SK-N-MC (cell line): ENCODE measurements at regions not wholly inside any gene's neighbourhood (a gene's known extent, or its start where the extent isn't known, plus 50 kb on each side); places are given as distances from the start of the nearest gene placed in this dataset.
"Not testable (repeated sequence)": the region's sequence is repeated elsewhere in the genome, so short reads cannot be mapped to it uniquely, and the experiment has no call there.

Experiments
- DNase-seq: peaks from one replicate; pipeline ENCODE4 v3.0.0-alpha.2; 2011; ENCODE audit warnings: low read depth, low spot score
- H3K27ac ChIP-seq: fragments of 200-600 bp; sonication (generic); 2 replicates; pipeline ENCODE4 v1.5.1; 2016; ENCODE audit warnings: mixed run types
- H3K36me3 ChIP-seq: fragments of 200-600 bp; sonication (generic); 2 replicates; pipeline ENCODE4 v1.6.1; 2017; ENCODE audit warnings: antibody characterized with exemption, low read length, mixed read lengths; ENCODE audit not compliant: insufficient read depth
- H3K4me3 ChIP-seq: fragments of 200-600 bp; sonication (generic); 2 replicates; pipeline ENCODE4 v1.5.1; 2016
- H3K9ac ChIP-seq: fragments of 200-600 bp; sonication (generic); 2 replicates; pipeline ENCODE4 v1.8.0; 2017; ENCODE audit warnings: mixed run types, mixed read lengths; ENCODE audit not compliant: insufficient read length
- H3K9me3 ChIP-seq: fragments of 200-600 bp; sonication (generic); 2 replicates; pipeline ENCODE4 v1.6.1; 2017; ENCODE audit warnings: low read depth, mild to moderate bottlenecking, antibody characterized with exemption, low read length, moderate library complexity, mixed read lengths
- EZH2 ChIP-seq: fragments of 200-600 bp; sonication (generic); IDR thresholded peaks from one replicate; pipeline ENCODE4 v1.6.1; 2017; ENCODE audit warnings: antibody characterized with exemption
- FOXP2 ChIP-seq: optimal IDR thresholded peaks from 2 replicates; pipeline ENCODE3; 2011; ENCODE audit warnings: mild to moderate bottlenecking, moderate library complexity; ENCODE audit not compliant: insufficient read depth; ENCODE audit errors: extremely low read length, control extremely low read depth
- POLR2AphosphoS5 ChIP-seq: IDR thresholded peaks from 2 replicates; pipeline ENCODE4 v1.6.1; 2012; ENCODE audit warnings: mild to moderate bottlenecking, low read depth, low read length, borderline replicate concordance

- Histone ChIP-seq H3K9me3 (peaks cover 5% of the 10 kb centered on the region; the same call in 1 of the 2 replicates), H3K36me3 (no peaks in the 10 kb centered on the region), H3K9ac (no peak overlapping the region), H3K27ac (no peak overlapping the region), H3K4me3 (no peak overlapping the region)
- TF ChIP-seq POLR2AphosphoS5 (no peak), FOXP2 (no peak), EZH2 (no peak)
- no peak for DNase-seq
These were observed 112.0 kb upstream of the WSB1 start for GRCh38 chr17:27181935-27182334.

- DNase-seq, H3K9me3 ChIP-seq, H3K36me3 ChIP-seq, H3K4me3 ChIP-seq, H3K27ac ChIP-seq, H3K9ac ChIP-seq: not testable (repeated sequence)
These were observed 96.4 kb upstream of the WSB1 start for GRCh38 chr17:27197505-27197904.

DNA sequence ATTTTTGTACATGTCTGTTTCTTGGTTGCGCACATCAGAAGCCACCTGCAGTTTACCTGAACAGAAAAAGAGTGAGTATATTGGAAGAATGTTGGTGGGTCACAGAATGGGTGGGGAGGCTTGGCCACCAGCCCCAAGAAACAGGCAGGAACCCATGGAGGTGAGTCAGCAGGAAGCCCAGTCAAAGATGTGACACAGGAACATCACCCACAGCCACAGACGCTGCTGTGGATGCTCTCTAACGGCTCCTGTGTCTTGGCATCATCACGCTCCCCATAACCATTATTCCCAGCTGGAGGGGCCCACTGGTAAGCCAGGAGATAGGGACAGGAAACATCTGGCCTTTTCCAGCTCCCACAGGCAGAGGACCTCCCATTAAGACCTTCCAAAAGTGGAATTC, 94.0 kb upstream of the WSB1 start:
- DNase-seq, result no peak
- Histone ChIP-seq H3K9ac (no peak overlapping the region), H3K36me3 (no peaks in the 10 kb centered on the region), H3K27ac (no peak overlapping the region), H3K9me3 (no peaks in the 10 kb centered on the region), H3K4me3 (no peak overlapping the region)
- TF ChIP-seq POLR2AphosphoS5 (no peak), FOXP2 (no peak), EZH2 (no peak)

- Histone ChIP-seq H3K36me3 (no peaks in the 10 kb centered on the region), H3K9ac (no peak overlapping the region), H3K9me3 (no peaks in the 10 kb centered on the region), H3K27ac (no peak overlapping the region), H3K4me3 (no peak overlapping the region)
- TF ChIP-seq FOXP2 (no peak), POLR2AphosphoS5 (no peak), EZH2 (no peak)
- no peak for DNase-seq
These were observed 93.4 kb upstream of the WSB1 start for GRCh38 chr17:27200476-27200875.

DNA sequence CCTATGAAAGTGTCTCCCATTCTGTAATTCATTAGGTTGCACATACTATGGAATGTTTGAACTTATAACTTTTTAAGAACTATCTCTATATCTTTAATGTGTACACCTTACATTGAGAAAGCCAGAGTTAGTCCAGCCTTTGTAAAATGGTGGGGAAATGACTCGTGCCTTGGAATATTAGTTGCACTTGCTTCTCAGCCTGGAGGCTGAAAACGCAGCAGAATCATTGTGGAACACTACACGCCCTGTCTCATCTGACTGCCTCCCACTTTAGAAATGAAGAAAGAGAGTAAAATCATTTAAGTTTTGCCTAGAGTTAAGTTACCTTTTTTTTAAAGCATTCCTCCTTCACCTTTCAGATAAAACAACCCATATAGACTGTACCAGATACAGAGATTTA, 90.7 kb upstream of the WSB1 start:
- H3K27ac ChIP-seq, result no peak overlapping the region
- no peak overlapping the region for H3K4me3 ChIP-seq
- no peak for DNase-seq
- no peaks in the 10 kb centered on the region for H3K9me3 ChIP-seq
- no peaks in the 10 kb centered on the region for H3K36me3 ChIP-seq
- no peak overlapping the region for H3K9ac ChIP-seq
- TF ChIP-seq POLR2AphosphoS5 (no peak), FOXP2 (no peak), EZH2 (no peak)

DNA sequence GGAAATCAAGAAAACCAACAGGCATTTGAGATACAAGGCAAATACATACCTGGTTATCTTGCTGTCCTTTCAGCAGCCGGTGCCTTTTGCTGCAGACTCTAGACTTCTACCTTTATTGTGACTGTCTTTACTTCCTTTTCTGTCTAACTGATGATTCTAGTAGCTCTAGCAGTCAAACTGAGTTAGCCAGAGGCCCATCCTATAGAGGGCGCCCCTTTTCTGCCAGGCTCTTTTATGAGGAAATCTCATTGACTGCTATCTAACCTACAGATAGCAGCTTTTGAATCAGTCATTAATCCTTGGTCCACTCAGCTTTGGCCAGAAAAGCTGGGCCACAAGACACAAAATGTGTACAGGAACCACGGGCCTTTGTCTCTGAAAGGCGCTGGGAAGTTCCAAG, 87.5 kb upstream of the WSB1 start:
- DNase-seq, result no peak
- TF ChIP-seq EZH2 (no peak), FOXP2 (no peak), POLR2AphosphoS5 (no peak)
- no peak overlapping the region for H3K27ac ChIP-seq
- no peak overlapping the region for H3K9ac ChIP-seq
- H3K4me3 ChIP-seq, result no peak overlapping the region
- no peaks in the 10 kb centered on the region for H3K36me3 ChIP-seq
- H3K9me3 ChIP-seq, result no peaks in the 10 kb centered on the region

DNA sequence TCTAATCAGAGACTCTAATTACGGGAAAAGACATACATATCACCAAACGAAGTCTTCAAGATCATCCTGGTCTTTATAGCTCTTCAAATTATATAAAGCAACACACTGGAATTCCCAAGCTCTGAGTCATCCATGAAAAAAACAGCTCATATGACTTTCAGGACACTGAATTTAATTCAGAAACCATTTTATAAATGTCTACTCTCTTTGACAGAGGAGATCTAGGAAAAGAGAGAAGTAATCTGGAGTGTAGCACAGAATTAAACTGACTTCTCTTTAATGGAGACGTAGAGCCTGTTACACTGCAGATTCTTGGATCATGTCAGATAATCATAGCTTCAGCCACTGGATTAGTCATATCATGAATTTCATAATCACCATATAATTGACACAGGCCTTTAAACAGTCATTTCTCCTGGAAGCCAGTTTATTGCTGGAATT, 86.8 kb upstream of the WSB1 start:
- Histone ChIP-seq H3K9me3 (no peaks in the 10 kb centered on the region), H3K27ac (no peak overlapping the region), H3K9ac (no peak overlapping the region), H3K4me3 (no peak overlapping the region), H3K36me3 (no peaks in the 10 kb centered on the region)
- no peak for DNase-seq
- TF ChIP-seq POLR2AphosphoS5 (no peak), EZH2 (no peak), FOXP2 (no peak)

DNA sequence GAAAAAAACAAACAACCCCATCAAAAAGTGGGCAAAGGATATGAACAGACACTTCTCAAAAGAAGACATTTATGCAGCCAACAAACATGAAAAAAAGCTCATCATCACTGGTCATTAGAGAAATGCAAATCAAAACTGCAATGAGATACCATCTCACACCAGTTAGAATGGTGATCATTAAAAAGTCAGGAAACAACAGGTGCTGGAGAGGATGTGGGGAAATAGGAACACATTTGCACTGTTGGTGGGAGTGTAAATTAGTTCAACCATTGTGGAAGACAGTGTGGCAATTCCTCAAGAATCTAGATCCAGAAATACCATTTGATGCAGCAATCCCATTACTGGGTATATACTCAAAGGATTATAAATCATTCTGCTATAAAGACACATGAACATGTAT, 85.5 kb upstream of the WSB1 start:
- H3K36me3 ChIP-seq, H3K4me3 ChIP-seq, H3K9me3 ChIP-seq, DNase-seq, H3K9ac ChIP-seq, H3K27ac ChIP-seq: not testable (repeated sequence)

DNA sequence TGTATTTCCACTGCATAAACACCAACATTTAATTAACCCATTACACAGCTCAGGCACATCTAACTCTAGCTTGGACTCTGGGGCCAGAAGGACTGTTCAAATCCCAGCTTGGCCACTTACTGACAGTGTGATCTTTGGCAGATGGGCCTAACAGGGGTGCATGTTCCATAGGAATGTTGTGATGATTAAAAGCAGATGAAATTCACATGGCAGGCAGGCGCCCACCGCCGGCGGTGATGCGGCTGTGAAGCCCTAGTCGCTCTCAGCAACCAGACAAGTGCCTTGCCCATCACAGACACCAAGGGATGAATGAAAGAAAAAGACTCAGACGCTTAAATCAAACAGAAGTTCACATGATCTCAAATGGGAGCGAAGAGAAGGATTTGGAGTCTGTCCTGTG, 84.6 kb upstream of the WSB1 start:
- no peak overlapping the region for H3K27ac ChIP-seq
- TF ChIP-seq POLR2AphosphoS5 (no peak), EZH2 (no peak), FOXP2 (no peak)
- H3K36me3 ChIP-seq, result no peaks in the 10 kb centered on the region
- H3K4me3 ChIP-seq, result no peak overlapping the region
- no peak for DNase-seq
- H3K9ac ChIP-seq, result no peak overlapping the region
- no peaks in the 10 kb centered on the region for H3K9me3 ChIP-seq

GRCh38 chr17:27210809-27211208, 83.1 kb upstream of the WSB1 start:
- H3K9ac ChIP-seq, H3K9me3 ChIP-seq, H3K27ac ChIP-seq, DNase-seq, H3K36me3 ChIP-seq, H3K4me3 ChIP-seq: not testable (repeated sequence)
